ENCODE measurements at regions not wholly inside any gene's neighbourhood (a gene's known extent, or its start where the extent isn't known, plus 50 kb on each side); places are given as distances from the start of the nearest gene placed in this dataset.

DNA sequence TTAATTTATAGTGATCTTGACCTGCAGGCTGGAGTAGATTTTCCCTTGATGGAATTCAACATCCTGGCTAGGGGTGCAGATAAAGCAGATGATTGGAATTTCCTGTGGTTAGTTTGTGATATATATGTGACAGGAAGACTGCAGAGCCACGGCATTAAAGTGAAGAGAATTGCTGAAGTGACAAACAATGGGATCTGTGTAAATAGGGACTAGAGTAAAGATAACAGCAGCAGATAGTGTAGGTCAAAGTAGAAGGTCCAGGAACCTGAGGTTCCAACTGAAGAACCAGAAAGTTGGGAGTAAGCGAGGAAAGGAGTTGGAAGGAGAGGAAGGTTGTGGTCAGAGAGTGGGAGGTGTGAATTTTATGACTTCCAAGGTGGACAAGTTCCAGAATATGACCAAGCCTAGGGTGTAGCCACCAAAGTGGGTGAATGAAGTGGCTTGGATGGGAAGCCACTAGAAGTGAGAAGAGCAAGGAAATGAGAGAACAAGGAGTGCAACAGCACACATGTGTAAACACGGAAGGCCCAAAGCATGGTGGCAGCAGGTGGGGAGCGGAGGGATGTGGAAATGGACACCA, 325.0 kb downstream of the RAB28 start (continued):
- TF ChIP-seq HNF4G (IDR thresholded peaks at IDR 0.05; ENCODE audit: borderline replicate concordance, low read depth, low read length) (peak; percentile 70; the same call in 1 of the 2 replicates), HNF4G (CRISPR knock-in tag; IDR thresholded peaks at IDR 0.05; ENCODE audit: borderline replicate concordance, low read depth) (no peak), ATM (IDR thresholded peaks at IDR 0.05; ENCODE audit: borderline replicate concordance) (no peak), ZKSCAN1 (IDR thresholded peaks at IDR 0.05; ENCODE audit: low read length) (no peak), STAT6 (CRISPR knock-in tag; IDR thresholded peaks at IDR 0.05; ENCODE audit: borderline replicate concordance) (no peak), DPF2 (CRISPR knock-in tag; IDR thresholded peaks at IDR 0.05; ENCODE audit: borderline replicate concordance, low read depth) (peak; percentile 58; the same call in 1 of the 2 replicates), ZNF878 (CRISPR knock-in tag; IDR thresholded peaks at IDR 0.05) (no peak), ESRRA (CRISPR knock-in tag; IDR thresholded peaks at IDR 0.05; ENCODE audit: low read depth) (no peak), POGZ (CRISPR knock-in tag; IDR thresholded peaks at IDR 0.05) (peak; percentile 76), ZNF180 (CRISPR knock-in tag; IDR thresholded peaks at IDR 0.05; ENCODE audit: borderline replicate concordance, low read depth) (no peak), ZNF501 (CRISPR knock-in tag; IDR thresholded peaks at IDR 0.05) (no peak), SOX13 (IDR thresholded peaks at IDR 0.05) (no peak), SOX13 (CRISPR knock-in tag; conservative IDR thresholded peaks at IDR 0.05 in 1 of 2, IDR thresholded peaks at IDR 0.05 in 1 of 2) (peak in 1 of 2 experiments; percentile 89; a peak in 2 of 4 replicates), NCOR1 (IDR thresholded peaks at IDR 0.05; ENCODE audit: borderline replicate concordance, low read length) (no peak), ZBTB7B (CRISPR knock-in tag; IDR thresholded peaks at IDR 0.05) (no peak), SALL1 (CRISPR knock-in tag; IDR thresholded peaks at IDR 0.05) (peak; percentile 9; the same call in 1 of the 2 replicates), PPARG (CRISPR knock-in tag; conservative IDR thresholded peaks at IDR 0.05) (peak; percentile 24; the same call in 1 of the 2 replicates), MAFK (conservative IDR thresholded peaks at IDR 0.05 in 1 of 2, IDR thresholded peaks at IDR 0.05 in 1 of 2; ENCODE audit: low read length in 2 of 2) (peak; percentile 68 to 70), ZNF496 (CRISPR knock-in tag; IDR thresholded peaks at IDR 0.05; ENCODE audit: insufficient replicate concordance) (no peak), ZMYM4 (CRISPR knock-in tag; IDR thresholded peaks at IDR 0.05) (peak; percentile 53), KLF9 (CRISPR knock-in tag; IDR thresholded peaks at IDR 0.05; ENCODE audit: low read depth) (no peak), MXI1 (IDR thresholded peaks at IDR 0.05; ENCODE audit: borderline replicate concordance, low read depth, low read length) (no peak)
- TF ChIP-seq, protein P1, sequence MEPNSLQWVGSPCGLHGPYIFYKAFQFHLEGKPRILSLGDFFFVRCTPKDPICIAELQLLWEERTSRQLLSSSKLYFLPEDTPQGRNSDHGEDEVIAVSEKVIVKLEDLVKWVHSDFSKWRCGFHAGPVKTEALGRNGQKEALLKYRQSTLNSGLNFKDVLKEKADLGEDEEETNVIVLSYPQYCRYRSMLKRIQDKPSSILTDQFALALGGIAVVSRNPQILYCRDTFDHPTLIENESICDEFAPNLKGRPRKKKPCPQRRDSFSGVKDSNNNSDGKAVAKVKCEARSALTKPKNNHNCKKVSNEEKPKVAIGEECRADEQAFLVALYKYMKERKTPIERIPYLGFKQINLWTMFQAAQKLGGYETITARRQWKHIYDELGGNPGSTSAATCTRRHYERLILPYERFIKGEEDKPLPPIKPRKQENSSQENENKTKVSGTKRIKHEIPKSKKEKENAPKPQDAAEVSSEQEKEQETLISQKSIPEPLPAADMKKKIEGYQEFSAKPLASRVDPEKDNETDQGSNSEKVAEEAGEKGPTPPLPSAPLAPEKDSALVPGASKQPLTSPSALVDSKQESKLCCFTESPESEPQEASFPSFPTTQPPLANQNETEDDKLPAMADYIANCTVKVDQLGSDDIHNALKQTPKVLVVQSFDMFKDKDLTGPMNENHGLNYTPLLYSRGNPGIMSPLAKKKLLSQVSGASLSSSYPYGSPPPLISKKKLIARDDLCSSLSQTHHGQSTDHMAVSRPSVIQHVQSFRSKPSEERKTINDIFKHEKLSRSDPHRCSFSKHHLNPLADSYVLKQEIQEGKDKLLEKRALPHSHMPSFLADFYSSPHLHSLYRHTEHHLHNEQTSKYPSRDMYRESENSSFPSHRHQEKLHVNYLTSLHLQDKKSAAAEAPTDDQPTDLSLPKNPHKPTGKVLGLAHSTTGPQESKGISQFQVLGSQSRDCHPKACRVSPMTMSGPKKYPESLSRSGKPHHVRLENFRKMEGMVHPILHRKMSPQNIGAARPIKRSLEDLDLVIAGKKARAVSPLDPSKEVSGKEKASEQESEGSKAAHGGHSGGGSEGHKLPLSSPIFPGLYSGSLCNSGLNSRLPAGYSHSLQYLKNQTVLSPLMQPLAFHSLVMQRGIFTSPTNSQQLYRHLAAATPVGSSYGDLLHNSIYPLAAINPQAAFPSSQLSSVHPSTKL (CRISPR knock-in tag; IDR thresholded peaks at IDR 0.05): peak; percentile 76
- TF ChIP-seq, protein P2, sequence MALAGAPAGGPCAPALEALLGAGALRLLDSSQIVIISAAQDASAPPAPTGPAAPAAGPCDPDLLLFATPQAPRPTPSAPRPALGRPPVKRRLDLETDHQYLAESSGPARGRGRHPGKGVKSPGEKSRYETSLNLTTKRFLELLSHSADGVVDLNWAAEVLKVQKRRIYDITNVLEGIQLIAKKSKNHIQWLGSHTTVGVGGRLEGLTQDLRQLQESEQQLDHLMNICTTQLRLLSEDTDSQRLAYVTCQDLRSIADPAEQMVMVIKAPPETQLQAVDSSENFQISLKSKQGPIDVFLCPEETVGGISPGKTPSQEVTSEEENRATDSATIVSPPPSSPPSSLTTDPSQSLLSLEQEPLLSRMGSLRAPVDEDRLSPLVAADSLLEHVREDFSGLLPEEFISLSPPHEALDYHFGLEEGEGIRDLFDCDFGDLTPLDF (CRISPR knock-in tag; IDR thresholded peaks at IDR 0.05): no peak

Data from HepG2 (cell line).